Thyroid gland (tissue), 4 donors: ENCODE measurements at regions not wholly inside any gene's neighbourhood (a gene's known extent, or its start where the extent isn't known, plus 50 kb on each side); places are given as distances from the start of the nearest gene placed in this dataset.

Experiments
- POLR2A ChIP-seq, 2 donors: fragments of 450-650 bp; IDR thresholded peaks; one replicate each; pipeline ENCODE4 v1.6.1; 2017; ENCODE audit warnings: antibody characterized with exemption in 2 of 2, mild to moderate bottlenecking in 2 of 2, moderate library complexity in 1 of 2
- TF ChIP-seq, protein P1 (sequence below), 6 experiments: fragments of 200-600 bp in 3 of 6; fragments of 450-650 bp in 3 of 6; sonication (generic) in 3 of 6; IDR thresholded peaks; one replicate each; pipeline ENCODE4 v1.5.1; 2016 to 2019; ENCODE audit warnings: antibody characterized with exemption in 6 of 6, mild to moderate bottlenecking in 2 of 6, inconsistent platforms in 1 of 6, moderate library complexity in 1 of 6

DNA sequence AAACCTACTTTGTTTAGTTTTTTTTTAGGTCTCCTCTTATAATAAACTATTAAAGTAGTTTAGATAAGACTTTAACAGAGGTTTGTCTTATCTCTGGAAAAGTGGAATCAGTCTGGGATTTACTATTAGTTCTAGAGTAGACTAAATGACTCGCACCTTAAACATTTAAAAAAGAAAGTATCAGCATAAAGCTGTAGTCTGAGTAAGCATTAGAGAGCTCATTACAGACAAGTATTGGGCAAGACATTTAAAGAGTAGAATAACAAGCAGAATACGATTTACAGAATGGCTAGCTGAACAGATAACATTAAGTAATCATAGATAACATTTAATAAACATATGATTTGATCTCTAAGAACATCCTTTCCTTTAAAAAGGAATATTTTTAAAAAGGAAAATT is 226.0 kb upstream of the DMAC1 start:
- TF ChIP-seq, protein P1, sequence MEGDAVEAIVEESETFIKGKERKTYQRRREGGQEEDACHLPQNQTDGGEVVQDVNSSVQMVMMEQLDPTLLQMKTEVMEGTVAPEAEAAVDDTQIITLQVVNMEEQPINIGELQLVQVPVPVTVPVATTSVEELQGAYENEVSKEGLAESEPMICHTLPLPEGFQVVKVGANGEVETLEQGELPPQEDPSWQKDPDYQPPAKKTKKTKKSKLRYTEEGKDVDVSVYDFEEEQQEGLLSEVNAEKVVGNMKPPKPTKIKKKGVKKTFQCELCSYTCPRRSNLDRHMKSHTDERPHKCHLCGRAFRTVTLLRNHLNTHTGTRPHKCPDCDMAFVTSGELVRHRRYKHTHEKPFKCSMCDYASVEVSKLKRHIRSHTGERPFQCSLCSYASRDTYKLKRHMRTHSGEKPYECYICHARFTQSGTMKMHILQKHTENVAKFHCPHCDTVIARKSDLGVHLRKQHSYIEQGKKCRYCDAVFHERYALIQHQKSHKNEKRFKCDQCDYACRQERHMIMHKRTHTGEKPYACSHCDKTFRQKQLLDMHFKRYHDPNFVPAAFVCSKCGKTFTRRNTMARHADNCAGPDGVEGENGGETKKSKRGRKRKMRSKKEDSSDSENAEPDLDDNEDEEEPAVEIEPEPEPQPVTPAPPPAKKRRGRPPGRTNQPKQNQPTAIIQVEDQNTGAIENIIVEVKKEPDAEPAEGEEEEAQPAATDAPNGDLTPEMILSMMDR (IDR thresholded peaks at IDR 0.05): no peak
- TF ChIP-seq POLR2A (IDR thresholded peaks at IDR 0.05): no peak
